ENCODE measurements at regions not wholly inside any gene's neighbourhood (a gene's known extent, or its start where the extent isn't known, plus 50 kb on each side); places are given as distances from the start of the nearest gene placed in this dataset.
A peak's percentile ranks its signal among the peaks of the same experiment; 100 is the strongest.

- DNase-seq (ENCODE audit: low spot score): no peak
- Mint-ChIP-seq H3K4me1 (ENCODE audit: unreplicated experiment) (peaks cover 13% of the 10 kb centered on the region), H3K36me3 (ENCODE audit: low read depth, unreplicated experiment) (no peaks in the 10 kb centered on the region), H3K27ac (ENCODE audit: unreplicated experiment) (no peak overlapping the region), H3K27me3 (ENCODE audit: unreplicated experiment) (no peaks in the 10 kb centered on the region), H3K4me3 (ENCODE audit: unreplicated experiment) (no peak overlapping the region), H3K9me3 (ENCODE audit: unreplicated experiment) (no peaks in the 10 kb centered on the region)
- TF ChIP-seq, protein P1, sequence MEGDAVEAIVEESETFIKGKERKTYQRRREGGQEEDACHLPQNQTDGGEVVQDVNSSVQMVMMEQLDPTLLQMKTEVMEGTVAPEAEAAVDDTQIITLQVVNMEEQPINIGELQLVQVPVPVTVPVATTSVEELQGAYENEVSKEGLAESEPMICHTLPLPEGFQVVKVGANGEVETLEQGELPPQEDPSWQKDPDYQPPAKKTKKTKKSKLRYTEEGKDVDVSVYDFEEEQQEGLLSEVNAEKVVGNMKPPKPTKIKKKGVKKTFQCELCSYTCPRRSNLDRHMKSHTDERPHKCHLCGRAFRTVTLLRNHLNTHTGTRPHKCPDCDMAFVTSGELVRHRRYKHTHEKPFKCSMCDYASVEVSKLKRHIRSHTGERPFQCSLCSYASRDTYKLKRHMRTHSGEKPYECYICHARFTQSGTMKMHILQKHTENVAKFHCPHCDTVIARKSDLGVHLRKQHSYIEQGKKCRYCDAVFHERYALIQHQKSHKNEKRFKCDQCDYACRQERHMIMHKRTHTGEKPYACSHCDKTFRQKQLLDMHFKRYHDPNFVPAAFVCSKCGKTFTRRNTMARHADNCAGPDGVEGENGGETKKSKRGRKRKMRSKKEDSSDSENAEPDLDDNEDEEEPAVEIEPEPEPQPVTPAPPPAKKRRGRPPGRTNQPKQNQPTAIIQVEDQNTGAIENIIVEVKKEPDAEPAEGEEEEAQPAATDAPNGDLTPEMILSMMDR (IDR thresholded peaks at IDR 0.05; ENCODE audit: unreplicated experiment): no peak
These were observed 413.2 kb downstream of the FAT4 start for GRCh38 chr4:125727931-125728330.

DNA sequence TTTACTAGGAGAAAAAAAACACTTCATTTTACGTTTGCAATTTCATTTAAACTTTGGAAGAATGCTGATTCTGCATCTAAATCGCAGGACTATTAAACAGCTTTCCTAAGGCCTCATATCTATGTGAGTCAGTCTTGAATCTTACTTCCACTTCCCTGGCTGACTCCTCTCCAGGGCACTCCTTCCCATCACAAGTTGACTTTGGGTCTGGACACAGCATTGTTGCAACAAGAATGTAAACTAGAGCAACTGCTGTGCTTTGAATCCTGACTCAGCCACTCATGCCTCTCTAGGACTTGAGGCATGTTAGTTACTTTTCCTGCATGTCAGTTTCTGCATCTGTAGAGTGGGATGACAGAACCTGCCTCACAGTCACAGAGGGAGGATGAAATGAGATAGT is 413.8 kb downstream of the FAT4 start:
- H3K4me1 Mint-ChIP-seq (ENCODE audit: unreplicated experiment): peaks cover 15% of the 10 kb centered on the region
- TF ChIP-seq, protein P1 (IDR thresholded peaks at IDR 0.05; ENCODE audit: unreplicated experiment): no peak
- no peak overlapping the region for H3K4me3 Mint-ChIP-seq (ENCODE audit: unreplicated experiment)
- no peaks in the 10 kb centered on the region for H3K36me3 Mint-ChIP-seq (ENCODE audit: low read depth, unreplicated experiment)
- H3K9me3 Mint-ChIP-seq (ENCODE audit: unreplicated experiment): no peaks in the 10 kb centered on the region
- H3K27ac Mint-ChIP-seq (ENCODE audit: unreplicated experiment): no peak overlapping the region
- DNase-seq (ENCODE audit: low spot score): no peak
- H3K27me3 Mint-ChIP-seq (ENCODE audit: unreplicated experiment): peaks cover 1% of the 10 kb centered on the region

- H3K9me3 Mint-ChIP-seq (ENCODE audit: unreplicated experiment): no peaks in the 10 kb centered on the region
- DNase-seq (ENCODE audit: low spot score): no peak
- peaks cover 15% of the 10 kb centered on the region for H3K4me1 Mint-ChIP-seq (ENCODE audit: unreplicated experiment)
- peaks cover 1% of the 10 kb centered on the region for H3K27me3 Mint-ChIP-seq (ENCODE audit: unreplicated experiment)
- no peak overlapping the region for H3K4me3 Mint-ChIP-seq (ENCODE audit: unreplicated experiment)
- TF ChIP-seq, protein P1 (IDR thresholded peaks at IDR 0.05; ENCODE audit: unreplicated experiment): no peak
- H3K36me3 Mint-ChIP-seq (ENCODE audit: low read depth, unreplicated experiment): no peaks in the 10 kb centered on the region
- H3K27ac Mint-ChIP-seq (ENCODE audit: unreplicated experiment): no peak overlapping the region
These were observed 414.4 kb downstream of the FAT4 start for GRCh38 chr4:125729171-125729570.

- no peak for DNase-seq (ENCODE audit: low spot score)
- Mint-ChIP-seq H3K27ac (ENCODE audit: unreplicated experiment) (no peak overlapping the region), H3K36me3 (ENCODE audit: low read depth, unreplicated experiment) (peaks cover 11% of the 10 kb centered on the region), H3K9me3 (ENCODE audit: unreplicated experiment) (no peaks in the 10 kb centered on the region), H3K4me3 (ENCODE audit: unreplicated experiment) (no peak overlapping the region), H3K4me1 (ENCODE audit: unreplicated experiment) (peaks cover 41% of the 10 kb centered on the region), H3K27me3 (ENCODE audit: unreplicated experiment) (peaks cover 3% of the 10 kb centered on the region)
- TF ChIP-seq, protein P1 (IDR thresholded peaks at IDR 0.05; ENCODE audit: unreplicated experiment): no peak
These were observed 417.9 kb downstream of the FAT4 start for GRCh38 chr4:125732632-125733031.

- peak overlapping the region; percentile 72 for H3K27ac Mint-ChIP-seq (ENCODE audit: unreplicated experiment)
- peaks cover 44% of the 10 kb centered on the region for H3K4me1 Mint-ChIP-seq (ENCODE audit: unreplicated experiment)
- no peak for DNase-seq (ENCODE audit: low spot score)
- H3K4me3 Mint-ChIP-seq (ENCODE audit: unreplicated experiment): no peak overlapping the region
- peaks cover 4% of the 10 kb centered on the region for H3K27me3 Mint-ChIP-seq (ENCODE audit: unreplicated experiment)
- H3K36me3 Mint-ChIP-seq (ENCODE audit: low read depth, unreplicated experiment): peaks cover 11% of the 10 kb centered on the region
- TF ChIP-seq, protein P1 (IDR thresholded peaks at IDR 0.05; ENCODE audit: unreplicated experiment): no peak
- no peaks in the 10 kb centered on the region for H3K9me3 Mint-ChIP-seq (ENCODE audit: unreplicated experiment)
These were observed 419.7 kb downstream of the FAT4 start for GRCh38 chr4:125734504-125734903.
